B cell (primary cell): ENCODE measurements at regions not wholly inside any gene's neighbourhood (a gene's known extent, or its start where the extent isn't known, plus 50 kb on each side); places are given as distances from the start of the nearest gene placed in this dataset.

Experiments
- ATAC-seq: fragments of 200-7000 bp; cut with Tn5 transposase; one replicate; pipeline ENCODE4 v1.10.0; 2021; ENCODE audit warnings: low read depth, mild to moderate bottlenecking, moderate number of reproducible peaks, moderate library complexity
- CTCF ChIA-PET: fragments of 350-600 bp; sonication (Branson Sonifier 250); formaldehyde crosslinking; loops from one replicate; lab custom pipeline; 2021; ENCODE audit warnings: antibody characterized with exemption, inconsistent platforms; lab: Charles Lee
- POLR2A ChIA-PET: fragments of 350-600 bp; sonication (Branson Sonifier 250); formaldehyde crosslinking; loops from one replicate; lab custom pipeline; 2021; ENCODE audit warnings: antibody characterized with exemption; lab: Charles Lee
- DNase-seq: peaks from one replicate; pipeline ENCODE4 v3.0.0; 2013
- H2AFZ ChIP-seq: 2 replicates; pipeline ENCODE4 v1.6.1; 2012; ENCODE audit warnings: mild to moderate bottlenecking, low read depth, low read length; ENCODE audit not compliant: insufficient read depth, poor library complexity, severe bottlenecking
- H3K27ac ChIP-seq, 2 donors: 1 replicate in 1 of 2; 2 replicates in 1 of 2; pipeline ENCODE4 v1.5.1; 2012 to 2013; ENCODE audit warnings: low read length in 2 of 2, mild to moderate bottlenecking in 2 of 2, moderate library complexity in 1 of 2
- H3K27me3 ChIP-seq, 4 experiments: fragments of 200-600 bp in 1 of 4; sonication (generic) in 1 of 4; replicated peaks in 1 of 4; 1 replicate in 2 of 4; 2 replicates in 2 of 4; pipeline versions ENCODE4 v1.6.1 to v1.7.0; 2013 to 2016; ENCODE audit warnings: low read length in 3 of 4, mild to moderate bottlenecking in 2 of 4, mixed read lengths in 1 of 4, moderate library complexity in 1 of 4; ENCODE audit not compliant: insufficient read depth in 4 of 4, control insufficient read depth in 3 of 4; ENCODE audit errors: control extremely low read depth in 1 of 4
- H3K36me3 ChIP-seq, 2 experiments: replicated peaks in 1 of 2; 1 replicate in 1 of 2; 2 replicates in 1 of 2; pipeline versions ENCODE4 v1.6.1 to v1.7.1; 2013; ENCODE audit warnings: low read length in 1 of 2; ENCODE audit not compliant: insufficient read depth in 2 of 2, control insufficient read depth in 1 of 2; ENCODE audit errors: control extremely low read depth in 1 of 2, extremely low read depth in 1 of 2
- H3K4me1 ChIP-seq, 2 donors: fragments of 200-600 bp in 1 of 2; sonication (generic) in 1 of 2; 1 replicate in 1 of 2; 2 replicates in 1 of 2; pipeline versions ENCODE4 v1.5.1 to v1.6.1; 2013 to 2017; ENCODE audit warnings: low read length in 2 of 2; ENCODE audit not compliant: control insufficient read depth in 2 of 2, insufficient read depth in 2 of 2
- H3K4me2 ChIP-seq: replicated peaks from 2 replicates; pipeline ENCODE3; 2012; ENCODE audit warnings: mild to moderate bottlenecking, low read depth, low read length; ENCODE audit not compliant: poor library complexity, severe bottlenecking
- H3K4me3 ChIP-seq, 5 experiments: fragments of 200-600 bp in 1 of 5; sonication (generic) in 1 of 5; 1 replicate in 3 of 5; 2 replicates in 2 of 5; pipeline versions ENCODE4 v1.5.1 to v1.7.0; 2011 to 2016; ENCODE audit warnings: low read length in 4 of 5, mild to moderate bottlenecking in 4 of 5, low read depth in 2 of 5, control low read depth in 1 of 5, moderate library complexity in 1 of 5; ENCODE audit not compliant: insufficient read depth in 1 of 5; ENCODE audit errors: control extremely low read depth in 1 of 5, extremely low read depth in 1 of 5
- H3K79me2 ChIP-seq: fragments of 200-600 bp; sonication (generic); one replicate; pipeline ENCODE4 v1.6.0; 2016; ENCODE audit warnings: low read length; ENCODE audit not compliant: control insufficient read depth, insufficient read depth
- H3K9ac ChIP-seq: fragments of 200-600 bp; sonication (generic); 2 replicates; pipeline ENCODE4 v1.6.1; 2017; ENCODE audit warnings: mild to moderate bottlenecking, low read length, moderate library complexity
- H3K9me3 ChIP-seq, 3 donors: one replicate each; pipeline versions ENCODE4 v1.6.1 to v1.7.1; 2013; ENCODE audit warnings: low read length in 2 of 3; ENCODE audit not compliant: control insufficient read depth in 2 of 3, insufficient read depth in 1 of 3; ENCODE audit errors: control extremely low read depth in 1 of 3
- H4K20me1 ChIP-seq: 2 replicates; pipeline ENCODE4 v1.6.0; 2012; ENCODE audit warnings: mild to moderate bottlenecking, low read length; ENCODE audit not compliant: insufficient read depth, control insufficient read depth, poor library complexity, severe bottlenecking
- H3K27ac Mint-ChIP-seq: one replicate; pipeline ENCODE4 v1.8.0; 2021; ENCODE audit warnings: mixed read lengths
- H3K27me3 Mint-ChIP-seq: one replicate; pipeline ENCODE4 v1.8.0; 2021; ENCODE audit warnings: mixed read lengths
- H3K4me1 Mint-ChIP-seq: one replicate; pipeline ENCODE4 v1.8.0; 2021; ENCODE audit warnings: mixed read lengths
- H3K4me3 Mint-ChIP-seq: one replicate; pipeline ENCODE4 v1.8.0; 2021; ENCODE audit warnings: mixed read lengths
- H3K9me3 Mint-ChIP-seq: one replicate; pipeline ENCODE4 v1.8.0; 2022; ENCODE audit warnings: mixed read lengths; ENCODE audit not compliant: insufficient read depth
- EZH2 ChIP-seq: IDR thresholded peaks from 2 replicates; pipeline ENCODE4 v1.6.1; 2012; ENCODE audit warnings: borderline replicate concordance, low read depth, mild to moderate bottlenecking, moderate library complexity, low read length; ENCODE audit not compliant: insufficient read depth, poor library complexity, severe bottlenecking
- WGBS: methylation state at CpG from one replicate; pipeline ENCODE4 v1.1.5; 2013; ENCODE audit warnings: missing lambda C conversion rate; ENCODE audit not compliant: insufficient coverage; 5-methylcytosine and 5-hydroxymethylcytosine counted together
- intact Hi-C: fragments of 100-400 bp; cut with micrococcal nuclease; formaldehyde crosslinking; loops from one replicate; pipeline ENCODE4 v1.10.0; 2022
- TF ChIP-seq, protein P1 (sequence below): fragments of 200-600 bp; IDR thresholded peaks from one replicate; pipeline ENCODE4 v1.8.0; 2022; ENCODE audit warnings: antibody characterized with exemption, mild to moderate bottlenecking

DNA sequence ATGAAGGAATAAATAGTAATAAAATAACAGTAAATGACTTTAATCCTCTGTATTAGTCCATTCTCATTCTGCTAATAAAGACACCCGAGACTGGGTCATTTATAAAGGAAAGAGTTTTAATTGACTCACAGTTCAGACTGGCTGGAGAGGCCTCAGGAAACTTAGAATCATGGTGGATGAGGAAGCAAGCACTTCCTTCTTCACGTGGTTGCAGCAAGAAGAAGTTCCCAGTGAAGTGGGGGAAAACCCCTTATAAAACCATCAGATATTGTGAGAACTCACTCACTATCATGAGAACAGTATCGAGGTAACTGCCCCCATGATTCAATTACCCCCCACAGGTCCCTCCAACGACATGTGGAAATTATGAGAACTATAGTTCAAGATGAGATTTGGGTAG is 727.9 kb upstream of the LINC00305 start:
- no peak overlapping the region for H2AFZ ChIP-seq
- ATAC-seq (no peak), DNase-seq (no peak)
- ChIA-PET POLR2A (no interaction called here), CTCF (no interaction called here)
- Mint-ChIP-seq H3K9me3 (peaks cover 3% of the 10 kb centered on the region), H3K27ac (no peak overlapping the region), H3K4me3 (no peak overlapping the region), H3K27me3 (no peaks in the 10 kb centered on the region), H3K4me1 (no peaks in the 10 kb centered on the region)
- no peaks in the 10 kb centered on the region for H3K27me3 ChIP-seq
- H3K4me3 ChIP-seq: no peak overlapping the region
- no peak overlapping the region for H3K27ac ChIP-seq
- H3K36me3 ChIP-seq: no peaks in the 10 kb centered on the region
- H3K79me2 ChIP-seq: no peaks in the 10 kb centered on the region
- WGBS: no CpG with 5 or more reads among the region's 4 CpGs
- H3K4me1 ChIP-seq: no peaks in the 10 kb centered on the region
- intact Hi-C loops: no loop called here
- no peak overlapping the region for H3K4me2 ChIP-seq
- H3K9me3 ChIP-seq: peaks cover 0 to 7% (median 0%) of the 10 kb centered on the region in 3 donors
- H3K9ac ChIP-seq: no peak overlapping the region
- H4K20me1 ChIP-seq: no peaks in the 10 kb centered on the region
- TF ChIP-seq, protein P1, sequence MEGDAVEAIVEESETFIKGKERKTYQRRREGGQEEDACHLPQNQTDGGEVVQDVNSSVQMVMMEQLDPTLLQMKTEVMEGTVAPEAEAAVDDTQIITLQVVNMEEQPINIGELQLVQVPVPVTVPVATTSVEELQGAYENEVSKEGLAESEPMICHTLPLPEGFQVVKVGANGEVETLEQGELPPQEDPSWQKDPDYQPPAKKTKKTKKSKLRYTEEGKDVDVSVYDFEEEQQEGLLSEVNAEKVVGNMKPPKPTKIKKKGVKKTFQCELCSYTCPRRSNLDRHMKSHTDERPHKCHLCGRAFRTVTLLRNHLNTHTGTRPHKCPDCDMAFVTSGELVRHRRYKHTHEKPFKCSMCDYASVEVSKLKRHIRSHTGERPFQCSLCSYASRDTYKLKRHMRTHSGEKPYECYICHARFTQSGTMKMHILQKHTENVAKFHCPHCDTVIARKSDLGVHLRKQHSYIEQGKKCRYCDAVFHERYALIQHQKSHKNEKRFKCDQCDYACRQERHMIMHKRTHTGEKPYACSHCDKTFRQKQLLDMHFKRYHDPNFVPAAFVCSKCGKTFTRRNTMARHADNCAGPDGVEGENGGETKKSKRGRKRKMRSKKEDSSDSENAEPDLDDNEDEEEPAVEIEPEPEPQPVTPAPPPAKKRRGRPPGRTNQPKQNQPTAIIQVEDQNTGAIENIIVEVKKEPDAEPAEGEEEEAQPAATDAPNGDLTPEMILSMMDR: no peak
- no peak for TF ChIP-seq EZH2

- 100% methylated on average over 1 of the region's 3 CpGs for WGBS
- Mint-ChIP-seq H3K27me3 (no peaks in the 10 kb centered on the region), H3K4me1 (no peaks in the 10 kb centered on the region), H3K27ac (no peak overlapping the region), H3K4me3 (no peak overlapping the region), H3K9me3 (peaks cover 3% of the 10 kb centered on the region)
- no peak overlapping the region for H3K4me3 ChIP-seq
- DNase-seq (no peak), ATAC-seq (no peak)
- no peak overlapping the region for H2AFZ ChIP-seq
- no peak overlapping the region for H3K27ac ChIP-seq
- H4K20me1 ChIP-seq: no peaks in the 10 kb centered on the region
- H3K9ac ChIP-seq: no peak overlapping the region
- H3K9me3 ChIP-seq: peaks cover 0 to 4% (median 0%) of the 10 kb centered on the region in 3 donors
- H3K4me1 ChIP-seq: no peaks in the 10 kb centered on the region
- intact Hi-C loops: no loop called here
- POLR2A ChIA-PET: no interaction called here
- H3K79me2 ChIP-seq: no peaks in the 10 kb centered on the region
- no peaks in the 10 kb centered on the region for H3K36me3 ChIP-seq
- CTCF ChIA-PET: no interaction called here
- TF ChIP-seq EZH2: no peak
- TF ChIP-seq, protein P1: no peak
- no peak overlapping the region for H3K4me2 ChIP-seq
- no peaks in the 10 kb centered on the region for H3K27me3 ChIP-seq
These were observed 724.0 kb upstream of the LINC00305 start for GRCh38 chr18:64872710-64873458.
